ENCODE measurements at regions not wholly inside any gene's neighbourhood (a gene's known extent, or its start where the extent isn't known, plus 50 kb on each side); places are given as distances from the start of the nearest gene placed in this dataset.

- TF ChIP-seq CTCF (IDR thresholded peaks at IDR 0.05; ENCODE audit: low read length, missing control alignments) = no peak
Observed at GRCh38 chr5:116751684-116752083, 177.1 kb upstream of the SEMA6A start.

GRCh38 chr5:116750631-116751580 is 176.3 kb upstream of the SEMA6A start:
- DNase-seq (ENCODE audit: low read depth) = no peak
- H3K4me3 ChIP-seq (replicated peaks; ENCODE audit: low read depth, low read length) = no peak overlapping the region
- TF ChIP-seq CTCF (IDR thresholded peaks at IDR 0.05; ENCODE audit: low read length, missing control alignments) = no peak

More at GRCh38 chr5:116751684-116752083, 177.1 kb upstream of the SEMA6A start:
- H3K4me3 ChIP-seq (replicated peaks; ENCODE audit: low read depth, low read length) = no peak overlapping the region
- DNase-seq (ENCODE audit: low read depth) = no peak

- no peak for TF ChIP-seq CTCF (IDR thresholded peaks at IDR 0.05; ENCODE audit: low read length, missing control alignments)
- no peak for DNase-seq (ENCODE audit: low read depth)
- no peak overlapping the region for H3K4me3 ChIP-seq (replicated peaks; ENCODE audit: low read depth, low read length)
Observed at GRCh38 chr5:116747881-116748280, 173.3 kb upstream of the SEMA6A start.

GRCh38 chr5:116746668-116747067 is 172.0 kb upstream of the SEMA6A start:
- no peak for DNase-seq (ENCODE audit: low read depth)
- TF ChIP-seq CTCF (IDR thresholded peaks at IDR 0.05; ENCODE audit: low read length, missing control alignments) = no peak
- H3K4me3 ChIP-seq (replicated peaks; ENCODE audit: low read depth, low read length) = no peak overlapping the region

GRCh38 chr5:116740771-116741170 is 166.1 kb upstream of the SEMA6A start:
- DNase-seq (ENCODE audit: low read depth) = no peak
- H3K4me3 ChIP-seq (replicated peaks; ENCODE audit: low read depth, low read length) = no peak overlapping the region
- TF ChIP-seq CTCF (IDR thresholded peaks at IDR 0.05; ENCODE audit: low read length, missing control alignments) = no peak

GRCh38 chr5:116739571-116739970 is 164.9 kb upstream of the SEMA6A start:
- no peak for TF ChIP-seq CTCF (IDR thresholded peaks at IDR 0.05; ENCODE audit: low read length, missing control alignments)
- H3K4me3 ChIP-seq (replicated peaks; ENCODE audit: low read depth, low read length) = no peak overlapping the region
- DNase-seq (ENCODE audit: low read depth) = no peak
